HG03039 (cell line): ENCODE measurements at regions not wholly inside any gene's neighbourhood (a gene's known extent, or its start where the extent isn't known, plus 50 kb on each side); places are given as distances from the start of the nearest gene placed in this dataset.

Source experiments
- ATAC-seq: cut with Tn5 transposase; IDR thresholded peaks from one replicate; pipeline ENCODE4 v1.9.1; 2021; ENCODE audit warnings: mild to moderate bottlenecking, moderate library complexity; ENCODE audit not compliant: unreplicated experiment

GRCh38 chr6:121020656-121021055 is 313.6 kb downstream of the TBC1D32 start:
- ATAC-seq: no peak

DNA sequence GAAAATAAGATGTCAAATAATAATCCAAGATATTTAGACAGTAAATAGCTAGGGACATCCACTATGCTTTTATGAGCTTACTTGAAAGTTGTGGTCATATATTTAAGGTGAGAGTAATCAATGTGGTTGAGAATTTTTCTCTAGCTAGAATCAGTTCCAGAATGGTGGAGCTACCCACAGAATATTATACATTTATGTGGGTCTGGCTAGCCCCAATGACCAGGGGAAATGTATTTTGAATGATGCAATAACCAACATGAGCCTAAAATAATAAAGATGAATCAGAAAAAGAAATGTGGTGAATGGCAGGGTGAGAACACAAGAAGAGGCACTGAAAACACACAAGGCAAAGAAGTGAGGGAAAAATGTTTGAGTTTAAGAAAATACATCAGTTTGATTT is 325.7 kb downstream of the TBC1D32 start:
- no peak for ATAC-seq

GRCh38 chr6:121006024-121006423 is 328.3 kb downstream of the TBC1D32 start:
- ATAC-seq: no peak

DNA sequence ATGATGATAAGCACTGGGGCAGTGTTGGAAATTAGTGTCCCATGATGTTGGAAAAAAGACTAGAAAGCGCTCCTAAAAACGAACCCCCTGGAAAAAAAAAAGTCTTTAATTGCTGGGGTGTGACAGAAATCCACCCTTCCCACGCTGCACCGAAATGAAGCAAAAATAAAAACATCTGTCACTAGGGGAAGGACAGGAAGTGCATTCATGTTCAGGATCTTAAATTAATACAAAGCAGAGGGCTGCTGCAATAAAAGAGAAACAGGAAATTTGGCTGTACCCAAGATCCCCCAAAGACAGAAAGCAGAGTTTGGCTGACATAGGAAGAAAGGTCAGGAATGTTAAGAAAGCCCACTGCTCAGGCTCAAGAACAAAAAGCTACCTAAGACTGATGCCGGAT is 333.9 kb downstream of the TBC1D32 start:
- no peak for ATAC-seq

DNA sequence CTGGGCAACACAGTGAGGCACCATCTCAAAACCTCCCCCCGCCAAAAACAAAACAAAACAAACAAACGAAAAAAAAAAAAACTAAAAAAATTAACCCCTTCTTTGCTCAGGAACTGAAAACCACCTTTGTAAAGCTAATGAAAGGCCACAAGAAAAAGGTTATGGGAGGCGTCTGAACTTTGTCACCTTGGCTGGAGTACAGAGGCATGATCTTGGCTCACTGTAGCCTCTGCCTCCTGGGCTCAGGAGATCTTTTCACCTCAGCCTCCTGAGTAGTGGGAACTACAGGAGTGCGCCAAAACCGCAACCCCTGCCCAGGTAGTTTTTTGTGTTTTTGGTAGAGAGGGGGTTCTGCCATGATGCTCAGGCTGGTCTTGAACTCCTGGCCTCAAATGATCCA is 337.9 kb downstream of the TBC1D32 start:
- no peak for ATAC-seq

- no peak for ATAC-seq
These were observed 339.7 kb downstream of the TBC1D32 start for GRCh38 chr6:120994573-120994967.

- no peak for ATAC-seq
These were observed 340.2 kb downstream of the TBC1D32 start for GRCh38 chr6:120993929-120994572.

DNA sequence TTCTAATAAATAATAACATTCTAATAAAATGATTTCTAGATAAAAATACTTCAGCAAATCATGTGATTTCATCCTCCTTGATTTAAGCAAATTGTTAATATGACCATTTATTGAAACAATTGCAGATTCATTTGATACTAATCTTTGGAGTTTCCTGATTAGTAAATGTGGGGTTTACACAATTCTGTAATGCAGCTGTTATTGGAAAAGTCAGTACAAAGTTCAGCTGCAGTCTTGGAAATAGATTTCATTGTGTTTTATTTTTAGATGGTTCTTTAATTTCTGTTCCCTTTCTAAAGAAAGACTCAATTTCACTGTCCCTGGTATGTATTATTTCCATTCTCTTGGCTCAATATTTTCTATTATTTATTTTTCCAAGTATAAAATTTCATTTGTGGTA is 342.0 kb downstream of the TBC1D32 start:
- no peak for ATAC-seq

- no peak for ATAC-seq
These were observed 343.4 kb downstream of the TBC1D32 start for GRCh38 chr6:120990866-120991265.

GRCh38 chr6:120981835-120982234 is 352.4 kb downstream of the TBC1D32 start:
- ATAC-seq: no peak

- no peak for ATAC-seq
These were observed 368.0 kb downstream of the TBC1D32 start for GRCh38 chr6:120966321-120966720.

GRCh38 chr6:120965814-120966213 is 368.5 kb downstream of the TBC1D32 start:
- peak; percentile 44 for ATAC-seq

DNA sequence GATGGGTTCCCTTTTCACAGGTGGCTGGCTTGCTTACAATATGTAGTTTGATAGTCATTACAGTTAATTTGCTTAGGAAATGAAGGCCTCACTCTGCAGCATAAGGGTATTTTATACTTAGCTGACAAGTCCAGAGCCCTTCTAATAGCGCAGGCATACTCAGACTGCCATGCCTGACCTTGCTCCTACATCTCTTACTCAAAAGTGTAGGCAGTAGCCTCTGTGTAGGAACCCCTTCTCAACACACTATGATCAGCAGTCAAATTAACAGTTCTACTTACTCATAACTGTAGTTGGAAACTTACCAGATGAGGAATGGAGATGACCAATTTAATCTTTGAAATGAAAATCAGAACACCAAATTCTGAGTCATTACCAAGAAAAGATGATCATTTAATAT is 373.5 kb downstream of the TBC1D32 start:
- peak; percentile 65 for ATAC-seq

- ATAC-seq: no peak
These were observed 380.2 kb downstream of the TBC1D32 start for GRCh38 chr6:120954111-120954510.

- no peak for ATAC-seq
These were observed 383.0 kb downstream of the TBC1D32 start for GRCh38 chr6:120951258-120951657.

DNA sequence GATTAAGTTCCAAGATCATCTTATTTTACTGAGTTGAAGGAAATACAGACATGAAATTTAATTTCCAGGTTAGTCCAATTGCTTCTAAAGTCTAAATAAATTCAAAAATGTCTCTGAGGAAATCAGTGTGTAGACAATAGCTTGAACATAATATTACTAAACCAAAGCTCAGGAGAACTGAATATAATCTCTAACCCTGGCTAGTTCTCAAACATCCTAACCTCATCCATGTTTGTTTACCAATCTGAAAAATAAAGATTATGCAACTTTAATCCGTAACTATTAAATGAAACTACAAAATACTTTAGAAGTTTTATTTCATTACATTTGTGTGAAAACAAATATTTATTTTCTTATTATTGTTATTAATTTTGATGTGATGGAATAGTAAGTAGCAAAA is 387.2 kb downstream of the TBC1D32 start:
- no peak for ATAC-seq

DNA sequence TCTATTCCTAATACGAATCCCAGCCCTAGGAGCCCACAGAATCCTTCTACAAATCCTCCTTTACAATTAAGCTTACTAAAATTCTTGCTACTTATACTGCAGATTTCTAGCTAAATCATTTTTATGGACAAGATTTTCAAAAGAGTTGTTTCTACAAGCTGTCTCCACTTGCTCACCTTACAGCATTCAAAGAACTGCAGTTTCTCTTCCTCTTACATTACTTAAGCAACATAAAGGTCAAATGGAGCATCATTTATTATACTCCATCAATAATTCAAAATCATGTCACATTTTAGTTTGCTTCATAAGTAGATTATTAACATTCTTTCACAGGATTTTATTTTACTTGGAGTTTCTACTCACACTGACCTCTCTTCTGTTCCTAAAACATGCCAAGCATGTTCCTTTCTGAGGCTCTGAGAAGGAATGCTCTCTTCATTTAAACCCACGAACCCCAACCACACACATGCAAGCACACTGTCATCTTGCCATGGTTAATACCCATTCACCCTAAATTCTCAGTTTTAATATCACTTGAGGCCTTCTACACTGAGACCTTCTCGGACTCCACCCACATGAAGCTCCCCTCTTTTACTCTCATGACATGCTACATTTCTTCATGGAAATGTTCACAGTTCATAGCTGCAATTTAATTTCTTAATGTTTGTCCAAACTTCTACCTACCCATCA is 388.2 kb downstream of the TBC1D32 start:
- peak; percentile 58 for ATAC-seq

DNA sequence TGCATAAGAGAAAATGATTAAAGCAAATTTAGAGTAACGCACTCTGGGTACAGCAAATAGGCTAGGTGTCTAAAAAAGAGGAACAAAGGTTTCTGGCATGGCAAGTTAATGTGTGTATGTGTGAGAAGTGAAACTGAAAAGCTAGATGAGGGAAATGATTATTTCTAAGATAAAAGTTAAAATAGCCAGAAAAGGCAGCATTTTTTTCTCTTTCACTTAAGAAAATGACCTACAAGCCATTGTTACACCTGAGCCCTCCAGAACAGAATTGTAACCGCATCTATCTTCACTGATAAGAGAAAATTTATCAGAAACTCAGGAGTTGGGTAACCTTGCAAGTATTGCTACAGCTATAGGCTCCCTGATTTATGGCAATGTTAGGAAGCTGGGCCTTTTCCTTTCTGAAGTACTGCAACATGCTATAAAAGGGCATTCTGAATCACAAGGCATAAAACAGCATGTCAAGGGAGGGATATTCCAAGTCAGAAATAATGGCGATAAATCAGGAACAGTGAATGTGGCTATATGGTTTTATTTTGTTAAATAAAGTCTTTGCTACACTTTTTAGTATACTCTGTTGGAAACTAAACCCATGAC is 395.3 kb downstream of the TBC1D32 start:
- peak; percentile 97 for ATAC-seq

- ATAC-seq: peak; percentile 22
These were observed 396.0 kb downstream of the TBC1D32 start for GRCh38 chr6:120938164-120938875.

GRCh38 chr6:120935908-120936307 is 398.4 kb downstream of the TBC1D32 start:
- ATAC-seq: no peak

DNA sequence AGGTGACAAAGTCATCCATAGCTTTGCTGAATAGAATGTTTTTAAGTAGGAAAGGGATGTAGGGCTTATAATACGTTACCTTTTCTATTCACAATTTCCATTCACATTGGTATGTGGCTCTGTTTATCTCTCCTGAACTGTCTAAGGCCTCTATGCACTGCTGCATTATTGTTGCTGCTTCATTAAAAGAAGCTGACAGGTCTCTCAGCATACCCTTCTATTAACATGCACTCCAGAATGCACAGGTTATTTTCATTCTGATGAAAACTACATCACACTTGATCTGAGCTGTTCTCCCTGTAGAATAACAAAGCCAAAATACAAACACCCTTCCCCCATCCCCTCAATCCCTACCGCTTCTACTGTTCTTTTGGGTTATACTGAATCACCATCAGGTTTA is 399.3 kb downstream of the TBC1D32 start:
- no peak for ATAC-seq
